Hepatocyte (in vitro differentiated cells): ENCODE measurements at regions not wholly inside any gene's neighbourhood (a gene's known extent, or its start where the extent isn't known, plus 50 kb on each side); places are given as distances from the start of the nearest gene placed in this dataset.

ENCODE experiments used
- DNase-seq: peaks from one replicate; pipeline ENCODE4 v3.0.0-alpha.2; 2016; ENCODE audit warnings: low spot score
- H2AFZ ChIP-seq: fragments of 200-600 bp; sonication (generic); 2 replicates; pipeline ENCODE4 v1.6.0; 2016; ENCODE audit warnings: antibody characterized with exemption, mild to moderate bottlenecking
- H3K27ac ChIP-seq: fragments of 200-600 bp; sonication (generic); 2 replicates; pipeline ENCODE4 v1.5.1; 2016; ENCODE audit warnings: mild to moderate bottlenecking
- H3K27me3 ChIP-seq: fragments of 200-600 bp; sonication (generic); 2 replicates; pipeline ENCODE4 v1.6.1; 2016
- H3K36me3 ChIP-seq: fragments of 200-600 bp; sonication (generic); replicated peaks from 2 replicates; pipeline ENCODE4 v1.5.1; 2016; ENCODE audit warnings: low read depth; ENCODE audit not compliant: insufficient read depth
- H3K4me1 ChIP-seq: fragments of 200-600 bp; sonication (generic); 2 replicates; pipeline ENCODE4 v1.5.1; 2016; ENCODE audit warnings: mild to moderate bottlenecking, moderate library complexity; ENCODE audit not compliant: insufficient read depth
- H3K4me2 ChIP-seq: fragments of 200-600 bp; sonication (generic); 2 replicates; pipeline ENCODE4 v1.6.0; 2016
- H3K4me3 ChIP-seq: fragments of 200-600 bp; sonication (generic); 2 replicates; pipeline ENCODE4 v1.5.1; 2016; ENCODE audit warnings: mild to moderate bottlenecking
- H3K79me2 ChIP-seq: fragments of 200-600 bp; sonication (generic); 2 replicates; pipeline ENCODE4 v1.6.0; 2017; ENCODE audit warnings: mild to moderate bottlenecking
- H3K9me2 ChIP-seq: fragments of 200-600 bp; sonication (generic); replicated peaks from 2 replicates; pipeline ENCODE4 v1.6.0; 2017; ENCODE audit warnings: mild to moderate bottlenecking; ENCODE audit not compliant: insufficient read depth
- H3K9me3 ChIP-seq: fragments of 200-600 bp; sonication (generic); 2 replicates; pipeline ENCODE4 v1.5.1; 2016; ENCODE audit warnings: low read depth, mild to moderate bottlenecking
- H4K20me1 ChIP-seq: fragments of 200-600 bp; sonication (generic); 2 replicates; pipeline ENCODE4 v1.6.0; 2016; ENCODE audit warnings: mild to moderate bottlenecking; ENCODE audit not compliant: insufficient read depth, poor library complexity, severe bottlenecking
- EZH2 ChIP-seq: fragments of 200-600 bp; sonication (generic); IDR thresholded peaks from 2 replicates; pipeline ENCODE4 v1.6.1; 2016; ENCODE audit warnings: antibody characterized with exemption, mild to moderate bottlenecking, borderline replicate concordance
- EZH2phosphoT487 ChIP-seq: fragments of 200-600 bp; sonication (generic); IDR thresholded peaks from one replicate; pipeline ENCODE4 v1.6.1; 2018; ENCODE audit warnings: antibody characterized with exemption, mild to moderate bottlenecking, low read depth, moderate library complexity; ENCODE audit not compliant: unreplicated experiment, severe bottlenecking
- WGBS: methylation state at CpG from one replicate; pipeline ENCODE4 v1.1.6; 2016; ENCODE audit warnings: low lambda C conversion rate; ENCODE audit errors: missing lambda C conversion rate; 5-methylcytosine and 5-hydroxymethylcytosine counted together
- TF ChIP-seq, protein P1 (sequence below): fragments of 200-600 bp; sonication (generic); IDR thresholded peaks from 2 replicates; pipeline ENCODE4 v1.5.1; 2016; ENCODE audit warnings: antibody characterized with exemption, mild to moderate bottlenecking; ENCODE audit not compliant: poor library complexity

DNA sequence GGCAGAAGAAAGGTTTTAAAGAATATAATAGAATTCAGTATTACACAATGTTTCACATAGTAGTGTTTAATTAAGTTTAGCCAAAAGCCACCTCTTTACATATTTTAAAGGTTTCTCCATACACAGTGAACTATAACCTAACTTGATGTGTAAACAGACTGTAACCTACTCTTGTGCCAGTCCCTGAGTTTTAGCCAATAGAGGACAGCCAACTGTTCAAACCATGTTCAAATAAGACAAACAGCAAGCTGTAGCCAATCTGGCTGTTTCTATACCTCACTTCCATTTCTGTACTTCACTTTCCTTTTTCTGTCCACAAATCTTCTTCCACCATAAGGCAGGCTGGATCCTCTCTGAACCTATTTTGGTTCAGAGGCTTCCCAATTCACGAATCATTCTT is 65.2 kb downstream of the TEX13C start:
- TF ChIP-seq, protein P1, sequence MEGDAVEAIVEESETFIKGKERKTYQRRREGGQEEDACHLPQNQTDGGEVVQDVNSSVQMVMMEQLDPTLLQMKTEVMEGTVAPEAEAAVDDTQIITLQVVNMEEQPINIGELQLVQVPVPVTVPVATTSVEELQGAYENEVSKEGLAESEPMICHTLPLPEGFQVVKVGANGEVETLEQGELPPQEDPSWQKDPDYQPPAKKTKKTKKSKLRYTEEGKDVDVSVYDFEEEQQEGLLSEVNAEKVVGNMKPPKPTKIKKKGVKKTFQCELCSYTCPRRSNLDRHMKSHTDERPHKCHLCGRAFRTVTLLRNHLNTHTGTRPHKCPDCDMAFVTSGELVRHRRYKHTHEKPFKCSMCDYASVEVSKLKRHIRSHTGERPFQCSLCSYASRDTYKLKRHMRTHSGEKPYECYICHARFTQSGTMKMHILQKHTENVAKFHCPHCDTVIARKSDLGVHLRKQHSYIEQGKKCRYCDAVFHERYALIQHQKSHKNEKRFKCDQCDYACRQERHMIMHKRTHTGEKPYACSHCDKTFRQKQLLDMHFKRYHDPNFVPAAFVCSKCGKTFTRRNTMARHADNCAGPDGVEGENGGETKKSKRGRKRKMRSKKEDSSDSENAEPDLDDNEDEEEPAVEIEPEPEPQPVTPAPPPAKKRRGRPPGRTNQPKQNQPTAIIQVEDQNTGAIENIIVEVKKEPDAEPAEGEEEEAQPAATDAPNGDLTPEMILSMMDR: no peak
- TF ChIP-seq EZH2phosphoT487 (no peak), EZH2 (no peak)

DNA sequence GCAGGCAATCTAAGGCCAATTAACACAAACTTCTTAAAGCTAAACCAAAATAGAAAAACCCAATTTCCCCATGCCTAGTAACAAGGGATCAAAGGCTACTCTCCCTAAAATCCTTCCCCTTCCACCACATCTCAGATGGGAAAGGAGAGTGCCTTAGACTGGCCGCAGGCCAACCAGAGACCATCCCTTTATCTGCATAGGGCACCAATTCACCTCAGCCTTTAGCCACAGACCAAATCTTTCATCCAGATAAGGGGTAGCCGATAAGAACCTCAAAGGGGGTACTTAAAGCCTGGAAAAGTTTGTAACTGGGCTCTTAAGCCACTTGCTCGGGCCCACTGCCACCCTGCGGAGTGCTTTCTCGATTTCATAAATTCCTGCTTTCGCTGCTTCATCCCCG is 68.3 kb downstream of the TEX13C start:
- DNase-seq: no peak
- Histone ChIP-seq H3K4me1 (no peaks in the 10 kb centered on the region), H3K27ac (no peak overlapping the region), H3K36me3 (no peaks in the 10 kb centered on the region), H3K9me3 (no peaks in the 10 kb centered on the region), H3K79me2 (no peaks in the 10 kb centered on the region), H3K9me2 (no peaks in the 10 kb centered on the region), H3K27me3 (no peaks in the 10 kb centered on the region), H4K20me1 (no peaks in the 10 kb centered on the region), H3K4me3 (no peak overlapping the region), H2AFZ (no peak overlapping the region), H3K4me2 (no peak overlapping the region)
- WGBS: 62% methylated on average over 7 of the region's 7 CpGs
- TF ChIP-seq, protein P1: no peak
- TF ChIP-seq EZH2 (no peak), EZH2phosphoT487 (no peak)

More for the DNA sequence above, 65.2 kb downstream of the TEX13C start:
- Histone ChIP-seq H3K27ac (no peak overlapping the region), H3K36me3 (no peaks in the 10 kb centered on the region), H3K9me3 (no peaks in the 10 kb centered on the region), H3K4me1 (no peaks in the 10 kb centered on the region), H3K4me2 (no peak overlapping the region), H4K20me1 (no peaks in the 10 kb centered on the region), H3K9me2 (no peaks in the 10 kb centered on the region), H3K4me3 (no peak overlapping the region), H3K27me3 (no peaks in the 10 kb centered on the region), H2AFZ (no peak overlapping the region), H3K79me2 (no peaks in the 10 kb centered on the region)
- WGBS: 62% methylated on average over 1 of the region's 1 CpG
- DNase-seq: no peak

DNA sequence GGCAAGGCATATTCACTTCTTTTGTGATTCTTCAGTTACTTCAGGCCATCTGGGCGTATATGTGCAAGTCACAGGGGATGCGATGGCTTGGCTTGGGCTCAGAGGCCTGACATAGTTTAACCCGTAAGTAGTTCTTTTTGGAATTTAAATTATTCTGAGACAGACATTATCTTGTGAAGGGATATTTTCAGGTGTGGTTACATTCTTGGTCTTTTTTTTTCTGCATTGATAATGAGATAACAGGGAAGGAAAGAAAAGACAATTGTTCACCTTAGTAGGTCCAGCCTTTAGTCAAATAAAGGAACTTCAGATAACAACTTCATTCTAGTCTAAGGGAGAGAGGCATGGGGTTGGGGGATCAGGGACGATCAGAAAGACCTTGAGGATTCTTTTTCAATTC is 74.8 kb downstream of the TEX13C start:
- no peak for DNase-seq
- no peak overlapping the region for H2AFZ ChIP-seq
- no peaks in the 10 kb centered on the region for H3K9me3 ChIP-seq
- H3K27me3 ChIP-seq: no peaks in the 10 kb centered on the region
- H3K36me3 ChIP-seq: no peaks in the 10 kb centered on the region
- no peaks in the 10 kb centered on the region for H3K79me2 ChIP-seq
- no peak overlapping the region for H3K27ac ChIP-seq
- no peaks in the 10 kb centered on the region for H4K20me1 ChIP-seq
- WGBS: 47% methylated on average over 4 of the region's 4 CpGs
- H3K4me2 ChIP-seq: no peak overlapping the region
- no peaks in the 10 kb centered on the region for H3K4me1 ChIP-seq
- H3K9me2 ChIP-seq: no peaks in the 10 kb centered on the region
- no peak for TF ChIP-seq EZH2phosphoT487
- TF ChIP-seq EZH2: no peak
- TF ChIP-seq, protein P1: no peak
- no peak overlapping the region for H3K4me3 ChIP-seq

DNA sequence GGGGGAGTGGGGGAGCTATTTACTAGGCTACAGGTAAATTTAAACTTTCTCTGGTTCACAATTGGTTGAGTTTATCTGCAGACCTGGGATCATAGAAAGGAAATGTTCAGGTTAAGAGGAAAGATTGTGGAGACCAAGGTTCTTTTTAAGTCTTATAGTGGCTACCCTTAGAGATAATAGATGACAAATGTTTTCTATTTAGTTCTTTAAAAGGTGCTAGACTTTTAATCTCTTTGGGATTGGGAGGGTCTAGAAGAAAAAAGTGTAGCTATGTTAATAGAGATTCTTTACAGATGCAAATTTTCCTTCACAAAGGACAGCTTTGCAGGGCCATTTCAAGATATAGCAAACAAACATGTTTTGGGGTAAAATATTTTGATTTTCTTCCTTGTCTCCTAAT is 76.0 kb downstream of the TEX13C start:
- H3K9me2 ChIP-seq: no peaks in the 10 kb centered on the region
- no peak overlapping the region for H3K4me3 ChIP-seq
- no peaks in the 10 kb centered on the region for H4K20me1 ChIP-seq
- H3K4me1 ChIP-seq: no peaks in the 10 kb centered on the region
- DNase-seq: no peak
- no peak overlapping the region for H2AFZ ChIP-seq
- TF ChIP-seq EZH2: no peak
- TF ChIP-seq EZH2phosphoT487: no peak
- TF ChIP-seq, protein P1: no peak
- no peak overlapping the region for H3K4me2 ChIP-seq
- H3K79me2 ChIP-seq: no peaks in the 10 kb centered on the region
- no peak overlapping the region for H3K27ac ChIP-seq
- H3K36me3 ChIP-seq: no peaks in the 10 kb centered on the region
- H3K27me3 ChIP-seq: no peaks in the 10 kb centered on the region
- H3K9me3 ChIP-seq: no peaks in the 10 kb centered on the region
